ENCODE measurements at regions not wholly inside any gene's neighbourhood (a gene's known extent, or its start where the extent isn't known, plus 50 kb on each side); places are given as distances from the start of the nearest gene placed in this dataset.

DNA sequence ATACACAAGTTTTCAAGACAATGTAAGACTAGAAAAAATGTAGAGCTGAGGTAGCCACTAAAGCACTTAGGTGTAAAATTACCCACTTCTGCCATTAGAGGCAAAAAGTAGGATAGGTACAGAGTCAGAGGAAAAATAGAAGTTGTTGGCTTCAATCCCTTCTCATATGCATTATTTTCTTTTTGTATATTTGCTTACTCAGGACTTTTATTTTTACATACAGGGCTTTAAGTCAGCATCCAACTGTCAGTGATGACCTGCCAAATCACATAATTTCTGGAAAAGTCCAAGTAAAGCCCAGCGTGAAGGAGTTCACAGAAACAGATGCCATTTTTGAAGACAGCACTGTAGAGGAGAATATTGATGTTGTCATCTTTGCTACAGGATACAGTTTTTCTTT lies 211.0 kb upstream of the POGK start:
- TF ChIP-seq EZH2 (IDR thresholded peaks at IDR 0.05; ENCODE audit: insufficient read depth, poor library complexity, severe bottlenecking) (no peak), EZH2phosphoT487 (IDR thresholded peaks at IDR 0.05; ENCODE audit: insufficient read depth, low read depth) (no peak)

Measured in GM23248 (cell line).